GM19324 (cell line): ENCODE measurements at regions not wholly inside any gene's neighbourhood (a gene's known extent, or its start where the extent isn't known, plus 50 kb on each side); places are given as distances from the start of the nearest gene placed in this dataset.

Experiments
- ATAC-seq: cut with Tn5 transposase; IDR thresholded peaks from one replicate; pipeline ENCODE4 v1.9.1; 2021; ENCODE audit warnings: mild to moderate bottlenecking, moderate library complexity; ENCODE audit not compliant: unreplicated experiment, low FRiP score

- no peak for ATAC-seq
Measured at GRCh38 chr2:59083075-59083828, 842.1 kb upstream of the FANCL start.

GRCh38 chr2:59082657-59083056 lies 841.5 kb upstream of the FANCL start:
- ATAC-seq = no peak

- no peak for ATAC-seq
Measured at GRCh38 chr2:59080451-59081181, 839.5 kb upstream of the FANCL start.

GRCh38 chr2:59077981-59078531 lies 836.9 kb upstream of the FANCL start:
- no peak for ATAC-seq

- no peak for ATAC-seq
Measured at GRCh38 chr2:59077026-59077725, 836.1 kb upstream of the FANCL start.

GRCh38 chr2:59076079-59076619 lies 835.0 kb upstream of the FANCL start:
- ATAC-seq = no peak

- ATAC-seq = no peak
Measured at GRCh38 chr2:59074071-59074470, 832.9 kb upstream of the FANCL start.

- no peak for ATAC-seq
Measured at GRCh38 chr2:59073286-59073685, 832.2 kb upstream of the FANCL start.

- no peak for ATAC-seq
Measured at GRCh38 chr2:59068255-59068654, 827.1 kb upstream of the FANCL start.

- no peak for ATAC-seq
Measured at GRCh38 chr2:59066787-59067399, 825.8 kb upstream of the FANCL start.

- ATAC-seq = no peak
Measured at GRCh38 chr2:59047373-59047995, 806.4 kb upstream of the FANCL start.

- no peak for ATAC-seq
Measured at GRCh38 chr2:59046401-59047372, 805.6 kb upstream of the FANCL start.

- no peak for ATAC-seq
Measured at GRCh38 chr2:59044736-59045135, 803.6 kb upstream of the FANCL start.

GRCh38 chr2:59041139-59041538 lies 800.0 kb upstream of the FANCL start:
- ATAC-seq = no peak

- no peak for ATAC-seq
Measured at GRCh38 chr2:59034837-59035236, 793.7 kb upstream of the FANCL start.

- no peak for ATAC-seq
Measured at GRCh38 chr2:59034106-59034505, 793.0 kb upstream of the FANCL start.

- ATAC-seq = no peak
Measured at GRCh38 chr2:59033661-59034060, 792.5 kb upstream of the FANCL start.

- no peak for ATAC-seq
Measured at GRCh38 chr2:59032499-59032898, 791.4 kb upstream of the FANCL start.

- no peak for ATAC-seq
Measured at GRCh38 chr2:59029058-59029457, 787.9 kb upstream of the FANCL start.
